ENCODE measurements at regions not wholly inside any gene's neighbourhood (a gene's known extent, or its start where the extent isn't known, plus 50 kb on each side); places are given as distances from the start of the nearest gene placed in this dataset.
"Not testable (repeated sequence)": the region's sequence is repeated elsewhere in the genome, so short reads cannot be mapped to it uniquely, and the experiment has no call there.

DNA sequence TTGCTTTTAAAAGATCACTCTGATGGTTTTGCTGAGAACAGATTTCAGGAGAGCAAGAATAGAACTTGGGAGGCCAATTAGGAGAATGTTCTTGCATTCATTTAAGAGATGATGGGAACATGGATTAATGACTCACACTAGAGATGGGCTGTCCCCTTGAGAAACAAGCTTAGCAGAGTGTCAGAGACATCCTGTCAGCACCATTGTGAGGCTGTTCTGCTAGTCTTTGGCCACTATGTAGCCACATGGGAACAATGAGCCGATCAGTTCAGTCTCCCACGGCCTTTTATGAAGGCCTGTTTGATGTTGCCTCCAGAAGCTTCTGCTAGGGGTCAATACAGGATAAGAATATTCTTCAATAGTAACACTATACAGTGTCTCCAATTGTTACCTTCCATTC, 113.0 kb upstream of the EYA4 start:
- DNase-seq: no peak

DNA sequence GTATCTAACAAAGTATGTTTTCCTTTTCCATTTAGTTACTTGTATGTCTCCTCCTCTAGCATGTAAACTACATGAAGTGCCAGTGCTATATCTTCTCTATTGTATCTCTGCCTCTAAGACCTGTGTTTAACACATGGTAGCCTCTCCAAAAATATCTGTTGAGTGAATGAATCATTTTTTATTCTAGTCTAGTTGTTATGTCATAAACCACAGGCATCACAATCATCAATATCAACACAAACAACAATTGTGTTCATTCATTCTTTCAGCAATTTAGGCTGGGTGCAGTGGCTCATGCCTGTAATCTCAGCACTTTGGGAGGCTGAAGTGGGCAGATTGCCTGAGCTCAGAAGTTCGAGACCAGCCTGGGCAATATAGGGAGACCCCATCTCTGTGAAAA, 111.6 kb upstream of the EYA4 start:
- DNase-seq: no peak

DNA sequence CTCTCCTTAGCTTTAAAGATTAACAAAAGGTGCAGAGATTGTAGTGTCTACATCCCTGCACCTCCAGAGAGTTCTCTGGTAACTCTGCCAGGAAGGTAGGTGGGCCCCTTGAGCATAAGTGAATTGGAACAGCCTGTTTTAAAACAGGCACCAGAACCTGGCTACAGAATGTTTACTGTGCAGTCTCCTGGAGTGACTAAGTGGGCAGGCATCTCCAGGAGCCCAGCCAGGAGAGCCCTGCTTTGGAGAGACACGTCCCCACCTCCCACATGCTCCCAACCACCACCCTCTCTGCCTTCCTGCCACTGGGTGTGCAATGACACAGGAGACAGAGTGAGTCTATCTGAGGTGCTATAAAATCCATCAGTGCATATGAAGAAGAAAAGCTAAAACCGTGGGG, 110.3 kb upstream of the EYA4 start:
- DNase-seq: no peak

DNA sequence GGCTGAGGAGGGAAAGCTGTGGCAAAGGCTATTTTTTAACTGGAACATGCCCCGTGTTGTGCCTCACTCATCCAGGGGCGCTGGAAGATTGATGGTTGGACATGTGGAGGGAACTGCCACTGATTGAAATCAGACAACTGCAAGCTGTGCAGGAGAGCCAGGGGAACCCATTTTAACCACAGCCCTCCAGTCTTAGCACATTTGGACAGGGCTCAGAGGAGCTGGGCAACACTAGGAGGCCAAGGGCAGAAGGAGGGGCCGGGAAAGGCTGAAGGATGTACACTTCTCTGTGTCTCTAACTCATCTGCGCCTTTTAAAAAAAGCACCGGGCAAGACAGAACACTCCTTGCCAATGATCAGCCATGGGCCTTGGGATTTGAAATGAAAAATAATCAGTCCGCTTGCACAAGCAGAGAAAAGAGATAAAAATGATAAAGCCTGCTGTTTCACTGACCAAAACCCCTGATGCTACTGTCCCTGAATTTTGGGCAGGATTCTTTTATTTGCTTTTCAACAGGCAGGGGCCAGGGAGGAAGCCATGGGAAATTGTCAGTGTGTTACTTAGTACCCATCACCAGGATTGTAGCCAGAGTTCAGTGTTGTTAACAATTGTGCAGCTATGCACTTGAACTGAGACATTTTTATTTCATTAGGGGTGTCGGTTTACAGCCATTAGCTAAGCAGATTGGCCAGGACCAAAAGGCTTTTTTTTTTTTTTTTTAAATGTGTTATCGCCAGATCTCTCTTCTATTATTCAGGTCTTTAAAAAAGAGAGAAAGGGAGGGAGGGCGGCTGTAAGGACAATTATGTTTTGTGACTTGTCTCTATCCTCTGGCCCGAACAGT, 109.3 kb upstream of the EYA4 start:
- DNase-seq: peak; percentile 87

DNA sequence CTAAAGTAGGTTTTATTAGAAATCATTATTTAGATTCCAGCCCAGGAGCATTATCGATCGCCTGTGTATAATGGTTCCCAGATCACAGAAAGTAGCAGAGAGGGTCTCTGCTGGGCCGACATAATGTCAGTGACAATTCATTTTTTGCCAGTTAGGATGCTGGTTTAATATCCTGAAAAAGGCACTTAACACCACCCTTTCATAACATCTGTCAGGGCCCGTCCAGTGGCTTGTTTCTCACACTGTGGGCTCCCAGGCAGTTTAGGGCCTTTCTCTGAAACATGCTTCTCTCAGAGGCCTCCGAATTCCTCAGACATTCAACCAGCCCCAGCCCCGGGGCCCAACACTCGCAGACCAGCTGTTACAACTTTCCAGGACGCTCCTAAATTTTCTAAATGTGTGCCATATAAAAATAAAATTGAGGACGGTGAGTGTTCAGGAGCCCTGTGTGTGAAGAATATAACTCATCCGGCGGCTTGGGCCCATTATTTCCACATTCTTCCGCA, 108.6 kb upstream of the EYA4 start:
- peak; percentile 51 for DNase-seq

DNA sequence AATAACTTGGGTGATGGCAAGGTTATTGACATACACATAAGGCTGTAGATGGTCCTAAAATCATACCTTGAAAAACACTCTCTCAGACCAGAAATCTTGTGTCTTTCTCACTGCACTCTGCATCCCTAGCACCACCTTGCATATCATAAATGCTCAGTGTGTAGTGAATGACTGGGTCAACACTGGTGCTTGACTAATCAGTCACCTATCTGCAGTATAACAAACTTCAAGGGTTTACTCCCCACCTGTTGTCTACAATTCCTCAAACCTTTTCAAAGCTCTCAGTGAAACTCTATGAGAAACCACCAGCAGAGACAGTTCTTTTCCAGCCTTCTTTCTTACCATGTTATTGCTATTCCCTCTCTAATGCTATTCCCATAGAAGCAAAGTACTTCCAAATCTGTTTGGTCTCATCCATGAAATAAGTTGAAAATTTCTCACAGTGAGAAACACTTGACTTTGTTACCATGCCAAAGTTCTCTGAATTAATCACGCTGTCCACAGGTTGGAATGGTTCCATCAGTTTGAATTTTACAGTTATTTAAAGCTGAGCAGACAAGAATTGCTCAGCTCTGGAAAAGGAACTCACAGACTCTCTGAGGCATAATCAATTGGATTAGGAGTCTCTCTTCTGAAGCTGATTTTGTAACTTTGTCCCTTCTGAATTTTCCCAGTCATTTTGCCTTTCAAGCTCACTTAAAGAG, 104.8 kb upstream of the EYA4 start:
- DNase-seq: no peak

DNA sequence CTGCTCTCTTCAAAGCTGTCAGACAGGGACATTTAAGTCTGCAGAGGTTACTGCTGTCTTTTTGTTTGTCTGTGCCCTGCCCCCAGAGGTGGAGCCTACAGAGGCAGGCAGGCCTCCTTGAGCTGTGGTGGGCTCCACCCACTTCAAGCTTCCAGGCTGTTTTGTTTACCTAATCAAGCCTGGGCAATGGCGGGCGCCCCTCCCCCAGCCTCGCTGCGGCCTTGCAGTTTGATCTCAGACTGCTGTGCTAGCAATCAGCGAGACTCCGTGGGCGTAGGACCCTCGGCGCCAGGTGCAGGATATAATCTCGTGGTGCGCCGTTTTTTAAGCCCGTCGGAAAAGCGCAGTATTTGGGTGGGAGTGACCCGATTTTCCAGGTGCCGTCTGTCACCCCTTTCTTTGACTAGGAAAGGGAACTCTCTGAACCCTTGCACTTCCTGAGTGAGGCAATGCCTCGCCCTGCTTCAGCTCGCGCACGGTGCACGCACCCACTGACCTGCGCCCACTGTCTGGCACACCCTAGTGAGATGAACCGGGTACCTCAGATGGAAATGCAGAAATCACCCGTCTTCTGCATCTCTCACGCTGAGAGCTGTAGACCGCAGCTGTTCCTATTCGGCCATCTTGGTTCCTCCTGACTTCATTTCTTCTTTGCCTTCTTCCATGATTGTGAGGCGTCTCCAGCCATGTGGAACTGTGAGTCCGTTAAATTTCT, 93.5 kb upstream of the EYA4 start:
- DNase-seq: not testable (repeated sequence)

DNA sequence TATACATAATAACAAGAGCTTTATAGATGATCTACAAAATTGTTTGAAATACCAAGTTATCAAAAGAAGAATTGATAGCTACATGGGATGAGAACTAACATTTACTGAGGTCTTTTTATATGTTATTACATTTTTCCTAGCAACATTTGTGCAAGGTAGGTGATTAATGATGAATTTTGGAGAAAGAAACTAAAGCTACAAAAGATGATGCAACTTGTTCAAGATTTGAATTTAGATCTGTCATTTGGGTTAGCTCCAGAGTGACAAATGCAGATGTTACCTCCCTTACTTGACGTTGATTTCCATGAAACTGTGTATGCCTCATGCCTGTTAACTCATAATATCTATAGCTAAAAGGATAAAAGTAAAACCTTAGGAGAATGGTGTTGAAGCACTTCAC, 84.5 kb upstream of the EYA4 start:
- DNase-seq: no peak

DNA sequence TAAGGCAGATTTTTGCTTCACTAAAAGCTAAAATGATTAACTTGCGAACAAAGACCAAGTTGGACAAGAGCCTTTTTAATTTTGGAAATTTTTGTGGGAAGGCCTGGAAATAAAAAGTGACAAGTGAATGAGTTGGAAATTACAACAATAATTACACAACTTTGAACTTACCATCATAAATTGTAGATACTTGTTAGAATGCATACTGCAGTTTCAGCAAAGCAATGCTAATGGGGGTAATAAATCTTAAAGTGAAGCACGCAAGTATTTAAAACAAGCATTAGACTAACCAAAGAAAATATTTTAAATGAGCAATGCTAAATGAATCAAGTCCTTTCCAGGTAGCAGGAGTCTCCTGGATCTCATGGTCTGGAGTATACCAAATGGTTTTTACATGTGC, 83.2 kb upstream of the EYA4 start:
- no peak for DNase-seq

DNA sequence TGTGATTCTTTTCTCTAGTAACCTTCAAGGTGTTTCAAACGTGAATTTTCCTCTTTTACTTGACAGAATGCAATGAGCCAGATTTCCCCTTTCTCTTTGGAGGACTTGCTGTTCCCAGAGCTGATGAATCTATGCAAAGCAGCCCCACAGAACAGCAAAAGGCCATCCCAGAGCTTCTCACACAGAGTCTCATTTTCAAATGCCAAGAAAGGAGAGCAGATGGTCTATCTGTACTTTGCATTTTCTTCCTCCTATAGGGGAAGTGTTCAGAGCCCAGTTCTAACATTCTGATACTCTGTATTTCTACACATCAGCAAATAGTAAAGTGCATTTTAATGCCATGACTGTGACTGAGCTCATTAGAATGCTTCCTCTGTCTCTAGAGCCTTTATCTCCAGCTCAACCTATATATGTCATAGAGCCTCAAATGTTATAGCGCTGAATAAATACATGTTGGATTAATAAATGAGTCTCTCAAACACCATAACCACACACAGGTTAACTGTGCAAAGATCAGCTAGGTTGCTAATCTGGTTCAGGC, 81.8 kb upstream of the EYA4 start:
- DNase-seq: no peak

DNA sequence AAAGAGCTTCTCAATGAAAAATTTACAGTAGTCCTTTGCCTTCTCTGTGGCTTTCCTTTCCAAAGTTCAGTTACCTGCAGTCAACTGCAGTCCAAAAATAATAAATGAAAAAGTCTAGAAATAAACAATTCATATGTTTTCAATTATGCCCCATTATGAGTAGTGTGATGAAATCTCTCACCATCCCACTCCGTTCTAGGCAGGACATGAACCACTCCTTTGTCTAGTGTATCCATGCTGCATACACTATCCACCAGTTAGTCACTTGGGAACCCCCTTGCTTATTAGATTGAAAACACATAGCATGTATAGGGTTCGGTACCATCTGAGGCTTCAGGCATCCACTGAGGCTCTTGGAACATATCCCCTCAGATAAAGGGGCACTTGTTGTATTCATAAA, 80.6 kb upstream of the EYA4 start:
- DNase-seq: no peak

DNA sequence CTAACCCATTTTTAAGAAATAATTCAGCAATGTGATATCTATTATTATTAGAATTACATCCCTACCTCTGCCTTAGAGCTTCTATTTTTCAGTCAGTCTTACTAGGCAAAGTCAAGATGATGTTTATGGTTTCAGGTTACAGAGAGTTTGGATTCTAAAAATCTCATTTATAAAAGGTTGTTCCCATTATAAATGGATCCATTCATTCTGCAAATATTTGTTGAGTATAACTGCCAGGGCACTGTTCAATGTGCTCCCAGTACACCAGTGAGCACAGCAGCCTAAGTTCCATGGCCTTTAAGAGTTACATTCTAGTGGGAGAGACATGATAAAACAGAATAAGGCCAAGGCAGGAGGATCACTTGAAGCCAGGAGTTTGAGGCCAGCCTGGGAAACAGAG, 75.9 kb upstream of the EYA4 start:
- no peak for DNase-seq

DNA sequence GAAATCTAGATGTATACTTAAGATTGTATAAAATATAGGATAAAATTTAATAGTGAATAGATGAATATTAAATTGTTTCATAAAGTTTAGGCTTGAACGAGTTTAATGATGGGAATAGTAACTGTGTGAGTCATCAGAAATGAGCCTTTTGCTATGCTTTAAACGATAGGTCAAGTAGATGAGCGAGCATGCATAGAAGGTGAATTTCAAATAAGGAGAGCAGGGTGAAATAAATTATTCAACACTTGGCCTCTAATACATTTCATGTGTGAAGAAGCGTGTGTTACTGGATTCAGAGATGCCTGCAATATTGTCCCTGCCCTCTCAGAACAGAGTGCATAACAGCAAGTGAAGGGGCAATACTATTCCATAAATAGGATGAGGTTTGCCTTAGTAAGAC, 74.4 kb upstream of the EYA4 start:
- no peak for DNase-seq

DNA sequence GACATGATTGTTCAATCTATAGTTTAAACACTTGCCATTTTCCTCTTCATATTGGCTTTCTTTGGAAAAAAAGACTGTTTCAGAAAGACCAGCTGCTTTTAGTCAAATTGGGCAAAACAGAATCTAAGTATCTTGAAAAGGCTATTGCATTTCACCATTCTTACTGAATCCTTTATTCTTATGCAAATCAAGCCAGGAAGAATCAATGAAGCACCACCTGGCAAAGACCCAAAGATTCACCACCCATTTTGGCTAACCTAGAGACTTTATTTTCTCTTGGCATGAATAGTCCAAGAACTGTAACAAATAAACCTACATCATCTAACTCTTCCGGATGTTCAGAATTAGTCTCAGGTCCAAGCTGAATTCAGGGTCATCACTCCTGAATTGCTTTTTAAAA, 71.3 kb upstream of the EYA4 start:
- no peak for DNase-seq

DNA sequence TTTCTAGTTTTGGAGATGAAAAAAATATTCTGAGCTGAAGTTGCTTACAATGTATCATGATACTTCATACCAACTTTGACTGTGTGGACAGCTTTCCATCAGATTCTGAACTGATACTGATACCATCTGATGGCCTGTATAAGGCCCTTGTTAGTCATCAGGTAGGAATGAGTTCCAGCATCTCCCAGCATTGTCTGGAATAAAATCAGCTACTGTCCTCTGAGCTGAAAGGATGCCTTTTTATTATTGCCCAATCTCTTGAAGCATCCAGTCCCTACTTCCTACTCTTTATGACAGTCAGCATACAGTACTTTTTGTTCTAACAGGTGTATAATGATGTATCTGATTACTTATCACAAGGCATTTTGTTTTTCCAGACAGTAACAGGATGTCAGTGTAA, 70.6 kb upstream of the EYA4 start:
- DNase-seq: no peak

DNA sequence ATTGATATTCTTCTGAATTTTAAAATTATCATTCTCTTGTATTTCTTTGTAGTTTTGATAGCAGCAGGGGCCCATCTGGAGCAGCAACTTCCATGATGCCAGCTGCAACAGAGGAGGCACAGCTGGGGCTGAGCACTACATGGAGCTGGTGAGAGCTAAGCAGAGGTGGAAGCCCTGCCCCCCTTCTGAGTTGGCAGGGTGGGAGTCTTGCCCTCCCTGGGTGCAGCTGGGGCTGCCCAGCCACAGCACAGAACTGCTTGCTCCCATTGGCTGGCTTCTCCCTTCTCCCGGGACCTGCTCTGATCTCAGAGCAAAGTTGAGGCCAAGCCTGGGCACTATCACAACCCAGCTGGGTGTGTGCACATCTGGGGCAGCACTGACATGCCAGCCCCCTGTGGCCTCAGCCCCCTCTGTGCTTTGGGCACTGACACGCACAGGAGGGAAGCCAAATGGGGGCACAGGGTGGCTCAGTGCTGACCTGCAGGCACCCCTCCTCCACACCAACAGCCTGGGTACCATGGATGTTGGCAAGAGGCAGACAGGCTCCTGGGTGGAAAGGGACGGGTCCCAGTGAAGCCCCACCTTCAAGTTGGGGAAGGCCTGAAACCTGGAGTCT, 69.1 kb upstream of the EYA4 start:
- DNase-seq: no peak

DNA sequence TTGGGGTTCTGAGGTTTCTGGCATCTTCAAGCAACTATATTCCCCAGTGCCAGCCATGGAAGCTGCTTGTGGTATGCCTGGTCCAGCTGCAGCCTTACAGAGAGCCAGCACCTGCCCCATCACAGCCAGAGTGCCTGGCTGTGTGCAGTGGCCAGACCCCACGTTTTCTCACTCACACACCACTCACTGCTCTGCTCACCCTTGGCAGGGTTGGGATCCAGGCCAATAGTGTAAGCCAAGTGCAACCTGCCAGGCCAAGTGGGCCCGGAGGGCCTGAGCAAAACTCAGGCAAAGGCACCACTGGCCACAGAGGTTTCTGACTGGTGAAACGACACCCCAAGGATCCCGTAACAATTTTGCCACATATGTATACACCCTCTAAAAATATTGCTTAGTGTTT, 67.9 kb upstream of the EYA4 start:
- DNase-seq: no peak

DNA sequence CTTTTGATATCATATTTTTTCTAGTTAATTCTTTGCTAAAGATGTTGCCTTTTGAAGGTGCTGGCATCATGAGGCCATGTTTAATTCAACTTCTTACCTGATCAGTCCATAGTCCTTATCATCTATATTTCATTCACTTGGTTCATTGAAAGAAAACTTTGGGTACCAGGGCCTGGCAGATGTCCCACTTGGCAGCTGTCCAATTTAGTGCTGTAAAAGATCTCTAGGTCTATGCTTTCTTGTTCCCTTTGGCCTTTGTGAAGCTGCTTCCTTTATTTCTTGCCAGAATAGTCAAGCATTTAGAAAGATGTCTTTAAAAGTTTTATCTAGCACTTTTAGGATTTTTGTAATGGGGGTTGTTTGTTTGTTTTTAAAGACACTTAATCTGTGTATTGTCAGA, 61.7 kb upstream of the EYA4 start:
- peak; percentile 66 for DNase-seq

DNA sequence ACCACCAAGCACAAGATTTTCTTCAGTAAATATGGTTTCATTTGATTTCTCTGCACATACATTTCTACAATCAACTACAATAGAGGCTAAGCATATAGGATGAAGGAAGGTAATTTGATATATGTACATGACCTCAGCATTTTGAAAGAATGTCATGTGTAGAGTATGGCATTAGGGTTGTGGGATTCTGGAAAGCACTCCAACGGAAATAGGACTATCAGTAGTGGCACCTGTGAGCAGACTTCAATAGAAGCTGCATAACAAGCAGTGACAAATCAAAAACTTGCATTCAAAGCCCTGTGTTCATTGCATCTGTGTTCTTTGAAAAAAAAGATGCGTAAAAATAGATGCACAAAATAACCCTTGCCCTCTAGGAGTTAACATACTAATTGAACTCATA, 57.5 kb upstream of the EYA4 start:
- no peak for DNase-seq

DNA sequence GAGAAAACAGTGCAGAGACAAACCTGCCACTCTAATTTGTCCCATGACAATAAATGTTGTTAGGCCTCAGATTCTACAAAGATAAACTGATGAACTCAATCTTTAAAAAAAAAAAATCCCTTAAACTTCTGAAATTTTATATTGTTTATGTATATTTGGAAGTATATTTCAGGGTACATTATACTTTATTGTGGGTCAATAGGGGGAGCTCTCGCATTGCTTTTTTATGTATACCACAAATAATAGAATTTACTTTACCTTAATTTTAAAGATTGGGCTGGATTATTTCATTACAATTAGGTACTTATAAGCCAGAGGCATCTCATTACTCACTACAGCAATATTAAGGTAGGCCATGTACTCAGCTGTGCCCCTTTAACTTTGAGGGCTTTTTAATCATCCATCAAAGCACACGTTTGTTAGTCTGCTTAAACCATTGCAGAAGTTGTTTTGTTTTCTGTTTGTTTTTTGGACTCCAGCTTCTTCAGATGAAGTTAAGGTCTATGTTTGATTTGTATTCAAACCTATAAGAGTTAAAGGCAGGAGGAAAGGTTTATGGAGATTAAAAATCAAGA, 56.3 kb upstream of the EYA4 start:
- DNase-seq: peak; percentile 38

DNA sequence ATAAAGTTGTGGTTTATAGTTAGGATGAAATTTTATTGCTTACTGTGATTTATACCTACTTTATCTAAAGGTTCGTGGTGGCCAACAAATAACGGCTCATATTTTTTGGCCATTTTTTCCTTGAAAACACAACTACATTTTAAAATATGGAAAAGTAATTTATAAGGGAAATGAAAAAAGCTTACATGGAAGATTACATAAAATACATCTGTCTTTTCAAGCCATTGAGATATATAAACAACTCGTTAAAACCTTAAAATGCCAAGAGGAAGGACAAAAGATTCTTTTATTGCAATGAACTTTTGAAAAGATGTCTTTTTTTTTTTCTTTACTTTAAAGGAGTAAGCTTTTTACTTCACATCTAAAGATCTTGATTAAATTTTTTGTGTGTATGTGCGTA, 55.4 kb upstream of the EYA4 start:
- DNase-seq: no peak

DNA sequence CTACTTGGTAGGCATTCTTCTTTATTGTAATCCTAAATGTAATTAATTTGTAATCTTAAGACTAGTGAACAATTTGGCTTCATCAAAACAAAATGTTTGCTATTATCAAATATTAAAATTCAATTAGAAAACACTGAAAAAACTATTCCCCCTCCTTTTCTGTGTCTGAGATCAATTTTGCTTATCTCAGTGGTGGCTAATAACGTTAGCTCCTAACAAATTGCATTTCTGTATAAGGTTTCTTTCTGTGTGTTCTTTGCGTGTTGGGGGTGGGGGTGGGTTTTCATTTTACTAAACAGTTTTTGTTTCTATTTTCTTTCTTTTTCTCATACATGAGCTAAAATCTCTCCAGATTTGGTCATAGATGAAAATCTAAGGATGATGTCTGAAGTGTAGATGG, 54.0 kb upstream of the EYA4 start:
- DNase-seq: no peak

All from NCI-H2171 treated with DMSO at 0.1 percent for 48 hours (cell line).